ENCODE measurements at regions not wholly inside any gene's neighbourhood (a gene's known extent, or its start where the extent isn't known, plus 50 kb on each side); places are given as distances from the start of the nearest gene placed in this dataset.
"Not testable (repeated sequence)": the region's sequence is repeated elsewhere in the genome, so short reads cannot be mapped to it uniquely, and the experiment has no call there.

- no peak for DNase-seq
Observed at GRCh38 chr7:13107291-13107690, 419.9 kb downstream of the ARL4A start.

- DNase-seq = no peak
Observed at GRCh38 chr7:13108061-13108460, 420.6 kb downstream of the ARL4A start.

- DNase-seq = no peak
Observed at GRCh38 chr7:13109201-13109600, 421.8 kb downstream of the ARL4A start.

- no peak for DNase-seq
Observed at GRCh38 chr7:13110107-13110506, 422.7 kb downstream of the ARL4A start.

GRCh38 chr7:13111230-13111629 is 423.8 kb downstream of the ARL4A start:
- no peak for DNase-seq

- not testable (repeated sequence) for DNase-seq
Observed at GRCh38 chr7:13114240-13114639, 426.8 kb downstream of the ARL4A start.

GRCh38 chr7:13115157-13115772 is 427.8 kb downstream of the ARL4A start:
- DNase-seq = no peak

- DNase-seq = no peak
Observed at GRCh38 chr7:13115855-13116254, 428.4 kb downstream of the ARL4A start.

- DNase-seq = peak; percentile 3
Observed at GRCh38 chr7:13117103-13117502, 429.7 kb downstream of the ARL4A start.

- no peak for DNase-seq
Observed at GRCh38 chr7:13117592-13117991, 430.2 kb downstream of the ARL4A start.

GRCh38 chr7:13124629-13125028 is 437.2 kb downstream of the ARL4A start:
- DNase-seq = not testable (repeated sequence)

- DNase-seq = no peak
Observed at GRCh38 chr7:13126347-13126746, 438.9 kb downstream of the ARL4A start.

GRCh38 chr7:13130321-13130720 is 442.9 kb downstream of the ARL4A start:
- DNase-seq = no peak

GRCh38 chr7:13130906-13131305 is 443.5 kb downstream of the ARL4A start:
- DNase-seq = not testable (repeated sequence)

- no peak for DNase-seq
Observed at GRCh38 chr7:13132314-13132713, 444.9 kb downstream of the ARL4A start.

- DNase-seq = not testable (repeated sequence)
Observed at GRCh38 chr7:13136345-13136744, 448.9 kb downstream of the ARL4A start.

GRCh38 chr7:13139436-13139835 is 452.0 kb downstream of the ARL4A start:
- DNase-seq = no peak

- DNase-seq = no peak
Observed at GRCh38 chr7:13144673-13145072, 457.2 kb downstream of the ARL4A start.

GRCh38 chr7:13148548-13148947 is 461.1 kb downstream of the ARL4A start:
- no peak for DNase-seq

- DNase-seq = no peak
Observed at GRCh38 chr7:13151978-13152377, 464.5 kb downstream of the ARL4A start.

GRCh38 chr7:13152755-13153154 is 465.3 kb downstream of the ARL4A start:
- DNase-seq = no peak

- DNase-seq = no peak
Observed at GRCh38 chr7:13153266-13153665, 465.8 kb downstream of the ARL4A start.

GRCh38 chr7:13153742-13154141 is 466.3 kb downstream of the ARL4A start:
- DNase-seq = no peak

- DNase-seq = no peak
Observed at GRCh38 chr7:13155188-13155587, 467.8 kb downstream of the ARL4A start.

GRCh38 chr7:13159003-13159402 is 471.6 kb downstream of the ARL4A start:
- no peak for DNase-seq
